Suppressor macrophage (primary cell): ENCODE measurements at regions not wholly inside any gene's neighbourhood (a gene's known extent, or its start where the extent isn't known, plus 50 kb on each side); places are given as distances from the start of the nearest gene placed in this dataset.

Experiments
- DNase-seq, 4 experiments: peaks; one replicate each; pipeline ENCODE4 v3.0.0-alpha.2; 2020 to 2022

- DNase-seq: no peak
These were observed 179.6 kb upstream of the TCERG1L start for GRCh38 chr10:131490991-131491594.

GRCh38 chr10:131492211-131492857, 180.8 kb upstream of the TCERG1L start:
- DNase-seq: no peak

GRCh38 chr10:131493432-131493831, 181.9 kb upstream of the TCERG1L start:
- DNase-seq: no peak

- DNase-seq: no peak
These were observed 182.9 kb upstream of the TCERG1L start for GRCh38 chr10:131494451-131494850.

- no peak for DNase-seq
These were observed 183.7 kb upstream of the TCERG1L start for GRCh38 chr10:131495224-131495623.

GRCh38 chr10:131495892-131496291, 184.4 kb upstream of the TCERG1L start:
- DNase-seq: no peak

- no peak for DNase-seq
These were observed 185.0 kb upstream of the TCERG1L start for GRCh38 chr10:131496351-131497052.

GRCh38 chr10:131499566-131499965, 188.0 kb upstream of the TCERG1L start:
- DNase-seq: no peak

GRCh38 chr10:131500181-131500580, 188.7 kb upstream of the TCERG1L start:
- DNase-seq: no peak

GRCh38 chr10:131500892-131501291, 189.4 kb upstream of the TCERG1L start:
- DNase-seq: no peak

- no peak for DNase-seq
These were observed 192.5 kb upstream of the TCERG1L start for GRCh38 chr10:131503992-131504391.

- DNase-seq: no peak
These were observed 199.9 kb upstream of the TCERG1L start for GRCh38 chr10:131511391-131511790.

- no peak for DNase-seq
These were observed 201.3 kb upstream of the TCERG1L start for GRCh38 chr10:131512852-131513251.

GRCh38 chr10:131513445-131513844, 201.9 kb upstream of the TCERG1L start:
- no peak for DNase-seq

GRCh38 chr10:131513901-131514300, 202.4 kb upstream of the TCERG1L start:
- no peak for DNase-seq

GRCh38 chr10:131514454-131514853, 202.9 kb upstream of the TCERG1L start:
- DNase-seq: no peak

GRCh38 chr10:131516285-131516684, 204.8 kb upstream of the TCERG1L start:
- no peak for DNase-seq

GRCh38 chr10:131517781-131518180, 206.3 kb upstream of the TCERG1L start:
- DNase-seq: no peak

- no peak for DNase-seq
These were observed 208.4 kb upstream of the TCERG1L start for GRCh38 chr10:131519723-131520605.

- no peak for DNase-seq
These were observed 220.0 kb upstream of the TCERG1L start for GRCh38 chr10:131531265-131532190.

GRCh38 chr10:131532291-131532690, 220.8 kb upstream of the TCERG1L start:
- DNase-seq: no peak
